Spleen (tissue), 11 donors: ENCODE measurements at regions not wholly inside any gene's neighbourhood (a gene's known extent, or its start where the extent isn't known, plus 50 kb on each side); places are given as distances from the start of the nearest gene placed in this dataset.

Experiments used
- DNase-seq: peaks from one replicate; pipeline ENCODE4 v3.0.0-alpha.2; 2020
- H3K27ac ChIP-seq, 8 donors: fragments of 200-600 bp; sonication (generic) in 7 of 8; 1 replicate in 4 of 8; 2 replicates in 4 of 8; pipeline versions ENCODE4 v1.5.0 to v1.8.0; 2016 to 2021; ENCODE audit warnings: inconsistent platforms in 4 of 8, mild to moderate bottlenecking in 4 of 8, moderate library complexity in 1 of 8
- H3K27me3 ChIP-seq, 7 donors: fragments of 200-600 bp; sonication (generic) in 6 of 7; replicated peaks in 1 of 7; 1 replicate in 4 of 7; 2 replicates in 3 of 7; pipeline versions ENCODE4 v1.5.0 to v1.8.0; 2016 to 2021; ENCODE audit warnings: inconsistent platforms in 3 of 7, mild to moderate bottlenecking in 1 of 7
- H3K36me3 ChIP-seq, 6 donors: fragments of 200-600 bp; sonication (generic) in 5 of 6; 1 replicate in 4 of 6; 2 replicates in 2 of 6; pipeline versions ENCODE4 v1.5.0 to v1.8.0; 2016 to 2021; ENCODE audit warnings: inconsistent platforms in 2 of 6
- H3K4me1 ChIP-seq, 6 donors: fragments of 200-600 bp; sonication (generic) in 5 of 6; 1 replicate in 3 of 6; 2 replicates in 3 of 6; pipeline versions ENCODE4 v1.5.0 to v1.8.0; 2016 to 2021; ENCODE audit warnings: inconsistent platforms in 3 of 6
- H3K4me3 ChIP-seq, 8 donors: fragments of 200-600 bp; sonication (generic) in 7 of 8; 1 replicate in 4 of 8; 2 replicates in 4 of 8; pipeline versions ENCODE4 v1.5.0 to v1.8.0; 2016 to 2021; ENCODE audit warnings: inconsistent platforms in 4 of 8, mild to moderate bottlenecking in 4 of 8, moderate library complexity in 2 of 8
- H3K9me3 ChIP-seq, 8 donors: fragments of 200-600 bp; sonication (generic) in 7 of 8; 1 replicate in 4 of 8; 2 replicates in 4 of 8; pipeline versions ENCODE4 v1.5.0 to v1.8.0; 2016 to 2021; ENCODE audit warnings: inconsistent platforms in 4 of 8
- POLR2A ChIP-seq, 3 donors: fragments of 450-650 bp; IDR thresholded peaks; one replicate each; pipeline ENCODE4 v1.5.1; 2017; ENCODE audit warnings: antibody characterized with exemption in 3 of 3, mild to moderate bottlenecking in 1 of 3
- POLR2AphosphoS5 ChIP-seq, 3 donors: sonication (generic); formaldehyde crosslinking; IDR thresholded peaks; one replicate each; pipeline ENCODE4 v1.5.1; 2017; ENCODE audit warnings: antibody characterized with exemption in 3 of 3
- WGBS, 5 donors: extraction: QIAGEN DNeasy Blood & Tissue Kit in 3 of 5; methylation state at CpG; one replicate each; pipeline versions ENCODE4 v1.1.5 to v1.1.7; 2013 to 2018; 5-methylcytosine and 5-hydroxymethylcytosine counted together
- intact Hi-C: fragments of 100-400 bp; cut with DNase I; formaldehyde crosslinking; loops from one replicate; pipeline ENCODE4 v1.15.0; 2023; ENCODE audit warnings: low total_unique reads
- TF ChIP-seq, protein P1 (sequence below), 11 experiments: fragments of 200-600 bp in 7 of 11; fragments of 450-650 bp in 4 of 11; sonication (generic) in 4 of 11; IDR thresholded peaks in 8 of 11; conservative IDR thresholded peaks in 3 of 11; 1 replicate in 7 of 11; 2 replicates in 4 of 11; pipeline versions ENCODE4 v1.4.0 to v1.8.0; 2016 to 2021; ENCODE audit warnings: antibody characterized with exemption in 11 of 11, inconsistent platforms in 4 of 11, mild to moderate bottlenecking in 1 of 11
- donor health status: healthy with polysubstance abuse.
- donor health status: DM: no; HTN: no; CAD: no; lungs with moderate emphysema.
- donor health status: DM: no; HTN: no; CAD: no.
- donor health status: Bipolar disorder and iron deficiency.
- donor health status: healthy.
- donor health status: DM: no; HTN: no; CAD: no.
- donor health status: DM: yes; HTN: yes; CAD: no.

DNA sequence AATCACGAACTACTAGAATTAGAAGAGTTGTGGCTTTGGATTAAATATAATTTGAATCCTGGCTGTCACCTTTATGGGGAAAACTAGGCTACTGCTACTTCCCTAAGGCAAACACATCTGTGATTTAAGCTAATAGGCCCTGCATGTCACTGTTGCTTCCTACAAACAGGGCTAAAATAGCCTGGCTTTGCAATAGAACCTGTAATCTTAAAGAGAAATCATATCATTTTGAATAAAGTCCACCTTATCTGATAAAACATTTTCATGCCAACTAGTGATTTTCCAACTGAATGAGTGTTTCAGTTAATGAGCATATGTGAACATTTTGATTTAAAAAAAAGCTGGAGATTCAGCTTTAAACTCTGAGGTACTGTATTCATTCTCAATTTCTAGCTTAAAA is 208.0 kb downstream of the GPR37 start:
- H3K27ac ChIP-seq: no peak overlapping the region
- H3K27me3 ChIP-seq: no peaks in the 10 kb centered on the region
- H3K9me3 ChIP-seq: no peaks in the 10 kb centered on the region
- no peaks in the 10 kb centered on the region for H3K36me3 ChIP-seq
- intact Hi-C loops: no loop called here
- no peaks in the 10 kb centered on the region for H3K4me1 ChIP-seq
- 73 to 78% (median 75%) methylated on average over 1 of the region's 1 CpG for WGBS, 5 donors
- no peak for TF ChIP-seq POLR2A (IDR thresholded peaks at IDR 0.05)
- TF ChIP-seq, protein P1, sequence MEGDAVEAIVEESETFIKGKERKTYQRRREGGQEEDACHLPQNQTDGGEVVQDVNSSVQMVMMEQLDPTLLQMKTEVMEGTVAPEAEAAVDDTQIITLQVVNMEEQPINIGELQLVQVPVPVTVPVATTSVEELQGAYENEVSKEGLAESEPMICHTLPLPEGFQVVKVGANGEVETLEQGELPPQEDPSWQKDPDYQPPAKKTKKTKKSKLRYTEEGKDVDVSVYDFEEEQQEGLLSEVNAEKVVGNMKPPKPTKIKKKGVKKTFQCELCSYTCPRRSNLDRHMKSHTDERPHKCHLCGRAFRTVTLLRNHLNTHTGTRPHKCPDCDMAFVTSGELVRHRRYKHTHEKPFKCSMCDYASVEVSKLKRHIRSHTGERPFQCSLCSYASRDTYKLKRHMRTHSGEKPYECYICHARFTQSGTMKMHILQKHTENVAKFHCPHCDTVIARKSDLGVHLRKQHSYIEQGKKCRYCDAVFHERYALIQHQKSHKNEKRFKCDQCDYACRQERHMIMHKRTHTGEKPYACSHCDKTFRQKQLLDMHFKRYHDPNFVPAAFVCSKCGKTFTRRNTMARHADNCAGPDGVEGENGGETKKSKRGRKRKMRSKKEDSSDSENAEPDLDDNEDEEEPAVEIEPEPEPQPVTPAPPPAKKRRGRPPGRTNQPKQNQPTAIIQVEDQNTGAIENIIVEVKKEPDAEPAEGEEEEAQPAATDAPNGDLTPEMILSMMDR (IDR thresholded peaks at IDR 0.05 in 8 of 11, conservative IDR thresholded peaks at IDR 0.05 in 3 of 11): no peak
- TF ChIP-seq POLR2AphosphoS5 (IDR thresholded peaks at IDR 0.05): no peak
- DNase-seq: no peak
- no peak overlapping the region for H3K4me3 ChIP-seq

DNA sequence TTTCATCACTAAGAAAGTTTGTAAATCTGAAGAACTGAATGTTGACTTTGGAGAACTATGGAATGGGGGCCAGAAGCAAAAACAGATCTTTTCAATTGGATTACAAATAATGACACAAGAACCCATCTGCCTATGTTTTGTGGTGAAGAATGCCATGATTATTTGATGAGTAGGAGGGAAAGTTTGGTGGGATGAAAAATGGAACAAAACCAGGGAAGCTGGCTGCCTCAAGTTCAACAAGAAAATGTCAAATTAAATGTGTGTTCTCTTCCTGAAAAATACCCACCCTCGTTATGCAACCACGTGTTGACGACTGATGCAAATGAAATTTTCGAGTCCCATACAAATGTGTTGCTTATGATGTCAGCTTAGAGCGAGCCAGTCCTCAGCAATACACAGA is 208.5 kb downstream of the GPR37 start:
- H3K4me1 ChIP-seq: no peaks in the 10 kb centered on the region
- TF ChIP-seq POLR2A (IDR thresholded peaks at IDR 0.05) (no peak), POLR2AphosphoS5 (IDR thresholded peaks at IDR 0.05) (no peak)
- TF ChIP-seq, protein P1 (IDR thresholded peaks at IDR 0.05 in 8 of 11, conservative IDR thresholded peaks at IDR 0.05 in 3 of 11): no peak
- no peaks in the 10 kb centered on the region for H3K9me3 ChIP-seq
- no peak overlapping the region for H3K4me3 ChIP-seq
- no peaks in the 10 kb centered on the region for H3K36me3 ChIP-seq
- no peaks in the 10 kb centered on the region for H3K27me3 ChIP-seq
- no peak overlapping the region for H3K27ac ChIP-seq
- intact Hi-C loops: no loop called here
- WGBS, 5 donors: 60 to 78% (median 69%) methylated on average over 5 of the region's 5 CpGs
- DNase-seq: no peak

DNA sequence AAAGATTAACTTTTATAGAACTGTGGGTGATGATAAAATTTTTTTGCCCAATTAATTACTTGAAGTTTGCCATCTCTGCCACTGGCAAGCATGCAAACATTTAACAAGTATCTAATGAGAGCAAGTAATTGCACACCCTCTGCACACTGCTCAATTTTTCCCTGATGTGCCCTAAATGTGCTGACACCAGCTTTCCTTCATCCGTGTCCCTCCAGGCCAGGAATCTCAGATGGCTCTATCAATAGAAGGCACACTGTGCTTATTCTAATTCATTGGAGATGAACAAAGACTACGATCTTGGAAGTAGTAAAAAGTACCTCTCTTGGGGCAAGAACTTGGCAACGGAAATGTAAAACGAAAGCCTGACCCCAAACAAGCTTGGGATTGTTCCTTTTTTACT is 212.1 kb downstream of the GPR37 start:
- TF ChIP-seq POLR2A (IDR thresholded peaks at IDR 0.05): no peak
- TF ChIP-seq POLR2AphosphoS5 (IDR thresholded peaks at IDR 0.05): no peak
- TF ChIP-seq, protein P1 (IDR thresholded peaks at IDR 0.05 in 8 of 11, conservative IDR thresholded peaks at IDR 0.05 in 3 of 11): no peak
- Histone ChIP-seq H3K36me3 (no peaks in the 10 kb centered on the region), H3K27me3 (no peaks in the 10 kb centered on the region), H3K9me3 (no peaks in the 10 kb centered on the region), H3K4me3 (no peak overlapping the region), H3K27ac (no peak overlapping the region), H3K4me1 (no peaks in the 10 kb centered on the region)
- 74 to 90% (median 77%) methylated on average over 4 of the region's 4 CpGs for WGBS, 5 donors
- DNase-seq: no peak
- intact Hi-C loops: no loop called here

DNA sequence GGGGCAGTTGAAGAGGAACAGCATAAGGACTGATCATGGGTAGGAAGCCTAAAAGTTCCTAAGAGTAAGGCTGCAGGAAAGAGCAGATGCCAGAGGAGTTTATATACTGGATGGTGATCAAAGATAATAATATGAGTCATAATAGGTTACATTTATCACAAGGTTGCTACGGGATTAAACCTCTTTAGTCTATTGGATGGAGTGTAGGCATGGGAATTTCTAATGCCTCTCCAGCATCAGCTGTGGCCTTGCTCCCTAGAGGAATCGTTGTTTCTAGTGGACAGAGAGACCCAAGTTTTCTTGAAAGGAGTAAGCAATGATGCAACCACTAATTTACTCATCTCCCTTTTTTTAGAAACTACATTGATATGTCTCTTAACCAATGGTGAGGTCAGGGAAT is 213.4 kb downstream of the GPR37 start:
- TF ChIP-seq POLR2AphosphoS5 (IDR thresholded peaks at IDR 0.05): no peak
- TF ChIP-seq, protein P1 (IDR thresholded peaks at IDR 0.05 in 8 of 11, conservative IDR thresholded peaks at IDR 0.05 in 3 of 11): no peak
- TF ChIP-seq POLR2A (IDR thresholded peaks at IDR 0.05): no peak
- intact Hi-C loops: no loop called here
- H3K9me3 ChIP-seq: no peaks in the 10 kb centered on the region
- H3K36me3 ChIP-seq: no peaks in the 10 kb centered on the region
- no peaks in the 10 kb centered on the region for H3K4me1 ChIP-seq
- H3K27me3 ChIP-seq: no peaks in the 10 kb centered on the region
- DNase-seq: no peak
- WGBS, 5 donors: 62 to 88% (median 79%) methylated on average over 2 of the region's 2 CpGs
- no peak overlapping the region for H3K27ac ChIP-seq
- no peak overlapping the region for H3K4me3 ChIP-seq
